ENCODE measurements at regions not wholly inside any gene's neighbourhood (a gene's known extent, or its start where the extent isn't known, plus 50 kb on each side); places are given as distances from the start of the nearest gene placed in this dataset.

DNA sequence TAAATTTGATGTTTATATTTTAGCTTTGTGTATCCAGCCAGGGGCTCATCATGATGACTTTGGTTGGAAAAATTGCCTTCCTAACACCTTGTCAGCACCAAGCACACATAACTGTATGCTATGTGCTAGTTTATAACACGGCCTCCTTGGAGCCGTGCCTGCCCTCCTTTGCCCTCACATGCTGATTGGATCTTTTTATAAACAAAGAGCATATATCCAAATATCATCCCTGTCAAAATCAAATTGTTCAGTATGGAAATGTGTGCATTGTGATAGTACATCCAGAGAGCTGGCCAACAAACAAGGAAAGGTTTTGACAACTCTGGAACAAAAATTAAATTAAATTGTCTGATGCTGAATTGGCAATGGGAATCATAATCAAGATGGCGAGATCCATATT is 241.5 kb downstream of the DCDC2C start:
- Histone ChIP-seq H3K36me3 (ENCODE audit: low read length) (no peaks in the 10 kb centered on the region), H3K9me3 (ENCODE audit: insufficient read depth, low read length) (no peaks in the 10 kb centered on the region), H3K27ac (ENCODE audit: low read depth, low read length) (no peak overlapping the region), H4K20me1 (ENCODE audit: low read depth, low read length) (no peaks in the 10 kb centered on the region), H3K79me2 (ENCODE audit: insufficient read depth, low read length) (no peaks in the 10 kb centered on the region), H3K4me3 (ENCODE audit: insufficient read depth, low read length, poor library complexity, severe bottlenecking) (no peak overlapping the region), H3F3A (ENCODE audit: insufficient read depth) (no peaks in the 10 kb centered on the region), H3K4me2 (ENCODE audit: low read depth, low read length, poor library complexity, severe bottlenecking) (no peak overlapping the region), H3K9ac (ENCODE audit: low read length) (no peak overlapping the region), H3K27me3 (ENCODE audit: low read length) (no peaks in the 10 kb centered on the region), H3K9me2 (replicated peaks; ENCODE audit: insufficient read depth, low read length) (no peaks in the 10 kb centered on the region), H2AFZ (ENCODE audit: low read depth, low read length, severe bottlenecking) (no peak overlapping the region)
- TF ChIP-seq, protein P1, sequence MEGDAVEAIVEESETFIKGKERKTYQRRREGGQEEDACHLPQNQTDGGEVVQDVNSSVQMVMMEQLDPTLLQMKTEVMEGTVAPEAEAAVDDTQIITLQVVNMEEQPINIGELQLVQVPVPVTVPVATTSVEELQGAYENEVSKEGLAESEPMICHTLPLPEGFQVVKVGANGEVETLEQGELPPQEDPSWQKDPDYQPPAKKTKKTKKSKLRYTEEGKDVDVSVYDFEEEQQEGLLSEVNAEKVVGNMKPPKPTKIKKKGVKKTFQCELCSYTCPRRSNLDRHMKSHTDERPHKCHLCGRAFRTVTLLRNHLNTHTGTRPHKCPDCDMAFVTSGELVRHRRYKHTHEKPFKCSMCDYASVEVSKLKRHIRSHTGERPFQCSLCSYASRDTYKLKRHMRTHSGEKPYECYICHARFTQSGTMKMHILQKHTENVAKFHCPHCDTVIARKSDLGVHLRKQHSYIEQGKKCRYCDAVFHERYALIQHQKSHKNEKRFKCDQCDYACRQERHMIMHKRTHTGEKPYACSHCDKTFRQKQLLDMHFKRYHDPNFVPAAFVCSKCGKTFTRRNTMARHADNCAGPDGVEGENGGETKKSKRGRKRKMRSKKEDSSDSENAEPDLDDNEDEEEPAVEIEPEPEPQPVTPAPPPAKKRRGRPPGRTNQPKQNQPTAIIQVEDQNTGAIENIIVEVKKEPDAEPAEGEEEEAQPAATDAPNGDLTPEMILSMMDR (IDR thresholded peaks at IDR 0.05; ENCODE audit: insufficient read depth, low read length, poor library complexity, severe bottlenecking) = no peak
- no peak for TF ChIP-seq EZH2phosphoT487 (conservative IDR thresholded peaks at IDR 0.05; ENCODE audit: low read length)

DNA sequence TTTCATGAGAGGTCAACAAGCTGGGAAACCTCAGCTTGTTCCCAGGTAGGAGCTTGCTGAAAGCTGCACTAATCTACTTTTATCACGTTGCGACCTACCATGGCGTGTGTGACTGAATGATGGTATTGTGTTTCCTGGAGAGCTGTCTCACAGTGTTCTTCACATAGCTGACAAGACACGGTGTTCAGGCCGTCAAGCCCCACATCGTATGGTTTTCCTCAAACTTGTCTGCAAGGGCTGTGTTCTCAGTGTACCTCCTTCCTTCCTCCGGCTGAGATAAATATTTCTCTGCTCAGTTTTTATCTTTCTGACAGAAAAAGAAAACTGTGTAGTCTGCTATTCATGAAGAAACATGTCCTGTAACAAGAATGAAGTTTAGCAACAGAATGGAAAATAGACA is 244.8 kb downstream of the DCDC2C start:
- H3K9me2 ChIP-seq (replicated peaks; ENCODE audit: insufficient read depth, low read length) = no peaks in the 10 kb centered on the region
- no peaks in the 10 kb centered on the region for H3K36me3 ChIP-seq (ENCODE audit: low read length)
- H2AFZ ChIP-seq (ENCODE audit: low read depth, low read length, severe bottlenecking) = no peak overlapping the region
- no peak overlapping the region for H3K4me2 ChIP-seq (ENCODE audit: low read depth, low read length, poor library complexity, severe bottlenecking)
- TF ChIP-seq, protein P1 (IDR thresholded peaks at IDR 0.05; ENCODE audit: insufficient read depth, low read length, poor library complexity, severe bottlenecking) = no peak
- no peak for TF ChIP-seq EZH2phosphoT487 (conservative IDR thresholded peaks at IDR 0.05; ENCODE audit: low read length)
- no peak overlapping the region for H3K27ac ChIP-seq (ENCODE audit: low read depth, low read length)
- no peaks in the 10 kb centered on the region for H3K79me2 ChIP-seq (ENCODE audit: insufficient read depth, low read length)
- H3K4me3 ChIP-seq (ENCODE audit: insufficient read depth, low read length, poor library complexity, severe bottlenecking) = no peak overlapping the region
- H3K9ac ChIP-seq (ENCODE audit: low read length) = no peak overlapping the region
- no peaks in the 10 kb centered on the region for H4K20me1 ChIP-seq (ENCODE audit: low read depth, low read length)
- H3K9me3 ChIP-seq (ENCODE audit: insufficient read depth, low read length) = no peaks in the 10 kb centered on the region
- no peaks in the 10 kb centered on the region for H3F3A ChIP-seq (ENCODE audit: insufficient read depth)
- no peaks in the 10 kb centered on the region for H3K27me3 ChIP-seq (ENCODE audit: low read length)

DNA sequence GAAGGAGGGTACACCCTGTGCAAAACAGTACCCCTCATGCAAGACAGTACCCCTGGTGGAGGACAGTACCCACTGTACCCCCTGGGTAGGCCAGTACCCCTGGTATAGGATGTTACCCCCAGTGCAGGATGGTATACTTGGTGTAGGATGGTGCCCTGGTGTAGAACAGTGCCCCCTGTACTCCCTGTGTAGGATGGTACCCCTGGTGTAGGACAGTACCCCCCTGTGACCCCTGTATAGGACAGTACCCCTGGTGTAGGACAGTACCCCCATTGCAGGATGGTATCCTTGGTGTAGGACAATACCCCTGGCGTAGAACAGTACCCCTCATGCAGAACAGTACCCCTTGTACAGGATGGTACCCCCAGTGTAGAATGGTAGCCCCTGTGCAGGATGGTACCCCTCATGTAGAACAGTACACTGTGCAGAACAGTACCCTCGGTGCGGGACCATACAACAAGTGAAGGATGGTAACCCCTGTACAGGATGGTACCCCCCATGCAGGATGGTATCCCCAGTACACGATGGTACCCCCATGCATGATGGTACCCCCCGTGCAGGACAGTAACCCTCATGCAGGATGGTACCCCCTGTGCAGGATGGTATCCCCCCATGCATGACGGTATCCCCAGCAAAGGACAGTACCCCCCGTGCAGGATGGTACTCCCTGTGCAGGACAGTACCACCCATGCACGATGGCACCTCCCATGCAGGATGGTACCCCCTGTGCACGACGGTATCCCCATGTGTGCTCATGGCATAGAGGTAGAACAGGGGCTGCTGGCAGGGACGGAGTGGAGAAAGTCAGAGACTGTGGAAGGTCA is 248.0 kb downstream of the DCDC2C start:
- Histone ChIP-seq H3K4me2 (ENCODE audit: low read depth, low read length, poor library complexity, severe bottlenecking) (no peak overlapping the region), H2AFZ (ENCODE audit: low read depth, low read length, severe bottlenecking) (no peak overlapping the region), H3K27ac (ENCODE audit: low read depth, low read length) (no peak overlapping the region), H3K9me2 (replicated peaks; ENCODE audit: insufficient read depth, low read length) (no peaks in the 10 kb centered on the region), H3K36me3 (ENCODE audit: low read length) (no peaks in the 10 kb centered on the region), H3K9me3 (ENCODE audit: insufficient read depth, low read length) (no peaks in the 10 kb centered on the region), H3F3A (ENCODE audit: insufficient read depth) (no peaks in the 10 kb centered on the region), H3K4me3 (ENCODE audit: insufficient read depth, low read length, poor library complexity, severe bottlenecking) (no peak overlapping the region), H3K9ac (ENCODE audit: low read length) (no peak overlapping the region), H3K79me2 (ENCODE audit: insufficient read depth, low read length) (no peaks in the 10 kb centered on the region), H3K27me3 (ENCODE audit: low read length) (no peaks in the 10 kb centered on the region), H4K20me1 (ENCODE audit: low read depth, low read length) (no peaks in the 10 kb centered on the region)
- no peak for TF ChIP-seq EZH2phosphoT487 (conservative IDR thresholded peaks at IDR 0.05; ENCODE audit: low read length)
- TF ChIP-seq, protein P1 (IDR thresholded peaks at IDR 0.05; ENCODE audit: insufficient read depth, low read length, poor library complexity, severe bottlenecking) = no peak
